NCI-H2081 (cell line): ENCODE measurements at regions not wholly inside any gene's neighbourhood (a gene's known extent, or its start where the extent isn't known, plus 50 kb on each side); places are given as distances from the start of the nearest gene placed in this dataset.

Source experiments
- DNase-seq, 2 experiments: peaks; one replicate each; lab custom pipeline; 2025; lab: John Stamatoyannopoulos, UW

- no peak for DNase-seq
These were observed 160.2 kb downstream of the CYYR1 start for GRCh38 chr21:26412885-26413284.

- no peak for DNase-seq
These were observed 163.4 kb downstream of the CYYR1 start for GRCh38 chr21:26409735-26410134.

- DNase-seq: no peak
These were observed 164.6 kb downstream of the CYYR1 start for GRCh38 chr21:26408511-26408910.

- DNase-seq: no peak
These were observed 166.6 kb downstream of the CYYR1 start for GRCh38 chr21:26406526-26406925.

- DNase-seq: no peak
These were observed 167.2 kb downstream of the CYYR1 start for GRCh38 chr21:26405735-26406361.

- DNase-seq: no peak
These were observed 168.0 kb downstream of the CYYR1 start for GRCh38 chr21:26405071-26405470.

GRCh38 chr21:26404288-26404687, 168.8 kb downstream of the CYYR1 start:
- DNase-seq: no peak

GRCh38 chr21:26403321-26403720, 169.8 kb downstream of the CYYR1 start:
- no peak for DNase-seq

- DNase-seq: no peak
These were observed 175.5 kb downstream of the CYYR1 start for GRCh38 chr21:26397545-26397944.

- DNase-seq: no peak
These were observed 178.7 kb downstream of the CYYR1 start for GRCh38 chr21:26394341-26394740.

GRCh38 chr21:26391166-26391565, 181.9 kb downstream of the CYYR1 start:
- no peak for DNase-seq

GRCh38 chr21:26389971-26390641, 183.0 kb downstream of the CYYR1 start:
- DNase-seq: no peak

GRCh38 chr21:26388731-26389231, 184.3 kb downstream of the CYYR1 start:
- DNase-seq: no peak

GRCh38 chr21:26385721-26386120, 187.4 kb downstream of the CYYR1 start:
- no peak for DNase-seq

GRCh38 chr21:26379561-26379960, 193.5 kb downstream of the CYYR1 start:
- DNase-seq: no peak

GRCh38 chr21:26377111-26377694, 195.9 kb downstream of the CYYR1 start:
- no peak for DNase-seq

GRCh38 chr21:26374817-26375216, 198.3 kb downstream of the CYYR1 start:
- DNase-seq: no peak

GRCh38 chr21:26368591-26369320, 198.2 kb upstream of the APP start:
- no peak for DNase-seq

- no peak for DNase-seq
These were observed 196.2 kb upstream of the APP start for GRCh38 chr21:26366781-26367180.

GRCh38 chr21:26365849-26366248, 195.3 kb upstream of the APP start:
- DNase-seq: no peak

GRCh38 chr21:26351661-26352060, 181.1 kb upstream of the APP start:
- DNase-seq: no peak

- no peak for DNase-seq
These were observed 162.3 kb upstream of the APP start for GRCh38 chr21:26332867-26333266.
